ENCODE measurements at regions not wholly inside any gene's neighbourhood (a gene's known extent, or its start where the extent isn't known, plus 50 kb on each side); places are given as distances from the start of the nearest gene placed in this dataset.

DNA sequence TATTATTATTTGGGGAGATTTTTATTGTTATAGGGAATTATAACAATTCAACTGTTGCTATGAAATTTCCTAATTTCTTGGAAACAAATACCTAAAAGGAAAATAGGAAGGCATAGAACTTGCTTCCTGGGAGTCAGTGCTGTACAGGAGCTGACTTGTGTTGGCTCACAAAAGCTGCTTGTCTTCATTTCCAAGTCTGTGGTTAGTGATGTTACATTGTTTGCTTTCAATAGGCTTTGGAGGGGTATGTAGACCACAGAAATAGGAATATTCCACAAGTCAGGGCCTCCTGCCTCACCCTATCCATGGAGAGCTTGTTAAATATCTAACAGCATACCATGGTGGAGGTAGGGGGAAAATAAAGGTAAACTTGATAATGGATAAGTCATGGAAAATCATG, 688.9 kb upstream of the FAM98A start:
- Mint-ChIP-seq H3K27ac (no peak overlapping the region), H3K4me1 (no peaks in the 10 kb centered on the region), H3K36me3 (no peaks in the 10 kb centered on the region), H3K4me3 (no peak overlapping the region), H3K9me3 (peaks cover 0 to 15% (median 2%) of the 10 kb centered on the region in 7 donors), H3K27me3 (ENCODE audit: low read depth in 3 of 3) (peaks cover 0 to 1% (median 0%) of the 10 kb centered on the region in 3 donors)
- Histone ChIP-seq H3K27ac (ENCODE audit: low read depth in 1 of 2, low read length in 2 of 2) (no peak overlapping the region), H3K4me2 (replicated peaks; ENCODE audit: extremely low read depth, low read length, poor library complexity, severe bottlenecking) (no peak overlapping the region), H3K79me2 (ENCODE audit: insufficient read depth, low read length) (no peaks in the 10 kb centered on the region), H3K4me1 (ENCODE audit: control insufficient read depth in 1 of 2, insufficient read depth in 2 of 2, low read length in 2 of 2) (no peaks in the 10 kb centered on the region), H3K9ac (ENCODE audit: insufficient read depth, low read length, poor library complexity, severe bottlenecking) (no peak overlapping the region), H4K20me1 (ENCODE audit: insufficient read depth, low read length) (no peaks in the 10 kb centered on the region), H3K9me3 (replicated peaks in 1 of 2; ENCODE audit: control insufficient read depth in 1 of 2, insufficient read depth in 1 of 2, low read length in 2 of 2) (peaks cover 0 to 5% of the 10 kb centered on the region in 2 donors), H3K4me3 (replicated peaks in 1 of 3; ENCODE audit: low read depth in 2 of 3, low read length in 3 of 3) (no peak overlapping the region), H3K36me3 (replicated peaks in 1 of 2; ENCODE audit: control insufficient read depth in 1 of 2, insufficient read depth in 2 of 2, low read length in 2 of 2) (no peaks in the 10 kb centered on the region), H2AFZ (ENCODE audit: insufficient read depth, low read depth, low read length, poor library complexity, severe bottlenecking) (no peak overlapping the region), H3K27me3 (ENCODE audit: control insufficient read depth in 2 of 2, insufficient read depth in 2 of 2, low read length in 2 of 2) (no peaks in the 10 kb centered on the region)
- TF ChIP-seq, protein P1, sequence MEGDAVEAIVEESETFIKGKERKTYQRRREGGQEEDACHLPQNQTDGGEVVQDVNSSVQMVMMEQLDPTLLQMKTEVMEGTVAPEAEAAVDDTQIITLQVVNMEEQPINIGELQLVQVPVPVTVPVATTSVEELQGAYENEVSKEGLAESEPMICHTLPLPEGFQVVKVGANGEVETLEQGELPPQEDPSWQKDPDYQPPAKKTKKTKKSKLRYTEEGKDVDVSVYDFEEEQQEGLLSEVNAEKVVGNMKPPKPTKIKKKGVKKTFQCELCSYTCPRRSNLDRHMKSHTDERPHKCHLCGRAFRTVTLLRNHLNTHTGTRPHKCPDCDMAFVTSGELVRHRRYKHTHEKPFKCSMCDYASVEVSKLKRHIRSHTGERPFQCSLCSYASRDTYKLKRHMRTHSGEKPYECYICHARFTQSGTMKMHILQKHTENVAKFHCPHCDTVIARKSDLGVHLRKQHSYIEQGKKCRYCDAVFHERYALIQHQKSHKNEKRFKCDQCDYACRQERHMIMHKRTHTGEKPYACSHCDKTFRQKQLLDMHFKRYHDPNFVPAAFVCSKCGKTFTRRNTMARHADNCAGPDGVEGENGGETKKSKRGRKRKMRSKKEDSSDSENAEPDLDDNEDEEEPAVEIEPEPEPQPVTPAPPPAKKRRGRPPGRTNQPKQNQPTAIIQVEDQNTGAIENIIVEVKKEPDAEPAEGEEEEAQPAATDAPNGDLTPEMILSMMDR (IDR thresholded peaks at IDR 0.05) = no peak
- no peak for DNase-seq
- intact Hi-C loops (cut with micrococcal nuclease) = no loop called here

- Mint-ChIP-seq H3K4me1 (no peaks in the 10 kb centered on the region), H3K27me3 (ENCODE audit: low read depth in 3 of 3) (no peaks in the 10 kb centered on the region), H3K27ac (no peak overlapping the region), H3K36me3 (no peaks in the 10 kb centered on the region), H3K4me3 (no peak overlapping the region), H3K9me3 (peaks cover 0 to 12% (median 2%) of the 10 kb centered on the region in 7 donors)
- Histone ChIP-seq H3K36me3 (replicated peaks in 1 of 2; ENCODE audit: control insufficient read depth in 1 of 2, insufficient read depth in 2 of 2, low read length in 2 of 2) (no peaks in the 10 kb centered on the region), H3K79me2 (ENCODE audit: insufficient read depth, low read length) (no peaks in the 10 kb centered on the region), H4K20me1 (ENCODE audit: insufficient read depth, low read length) (no peaks in the 10 kb centered on the region), H3K9me3 (replicated peaks in 1 of 2; ENCODE audit: control insufficient read depth in 1 of 2, insufficient read depth in 1 of 2, low read length in 2 of 2) (peaks cover 0 to 5% of the 10 kb centered on the region in 2 donors), H2AFZ (ENCODE audit: insufficient read depth, low read depth, low read length, poor library complexity, severe bottlenecking) (no peak overlapping the region), H3K27ac (ENCODE audit: low read depth in 1 of 2, low read length in 2 of 2) (no peak overlapping the region), H3K4me2 (replicated peaks; ENCODE audit: extremely low read depth, low read length, poor library complexity, severe bottlenecking) (no peak overlapping the region), H3K4me1 (ENCODE audit: control insufficient read depth in 1 of 2, insufficient read depth in 2 of 2, low read length in 2 of 2) (no peaks in the 10 kb centered on the region), H3K9ac (ENCODE audit: insufficient read depth, low read length, poor library complexity, severe bottlenecking) (no peak overlapping the region), H3K4me3 (replicated peaks in 1 of 3; ENCODE audit: low read depth in 2 of 3, low read length in 3 of 3) (no peak overlapping the region), H3K27me3 (ENCODE audit: control insufficient read depth in 2 of 2, insufficient read depth in 2 of 2, low read length in 2 of 2) (no peaks in the 10 kb centered on the region)
- TF ChIP-seq, protein P1 (IDR thresholded peaks at IDR 0.05) = no peak
- intact Hi-C loops (cut with micrococcal nuclease) = no loop called here
- no CpG with 5 or more reads among the region's 1 CpG for WGBS (ENCODE audit: insufficient coverage)
- DNase-seq = no peak
Measured at GRCh38 chr2:34280606-34281005, 681.5 kb upstream of the FAM98A start.

Data from CD14-positive monocyte (primary cell).